Peyer's patch (tissue), 4 donors: ENCODE measurements at regions not wholly inside any gene's neighbourhood (a gene's known extent, or its start where the extent isn't known, plus 50 kb on each side); places are given as distances from the start of the nearest gene placed in this dataset.

Experiments used
- CTCF ChIP-seq, 6 experiments: fragments of 450-650 bp in 4 of 6; fragments of 200-600 bp in 2 of 6; sonication (generic) in 1 of 6; IDR thresholded peaks; one replicate each; pipeline ENCODE4 v1.5.1; 2017 to 2019; ENCODE audit warnings: antibody characterized with exemption in 6 of 6, mild to moderate bottlenecking in 3 of 6, moderate library complexity in 1 of 6
- POLR2A ChIP-seq, 2 donors: fragments of 450-650 bp; IDR thresholded peaks; one replicate each; pipeline ENCODE4 v1.5.1; 2017; ENCODE audit warnings: antibody characterized with exemption in 2 of 2, mild to moderate bottlenecking in 2 of 2, moderate library complexity in 2 of 2

GRCh38 chr4:57504797-57505530 is 394.8 kb upstream of the IGFBP7 start:
- no peak for TF ChIP-seq CTCF (IDR thresholded peaks at IDR 0.05)
- TF ChIP-seq POLR2A (IDR thresholded peaks at IDR 0.05): no peak
